ENCODE measurements at regions not wholly inside any gene's neighbourhood (a gene's known extent, or its start where the extent isn't known, plus 50 kb on each side); places are given as distances from the start of the nearest gene placed in this dataset.

- TF ChIP-seq, protein P1, sequence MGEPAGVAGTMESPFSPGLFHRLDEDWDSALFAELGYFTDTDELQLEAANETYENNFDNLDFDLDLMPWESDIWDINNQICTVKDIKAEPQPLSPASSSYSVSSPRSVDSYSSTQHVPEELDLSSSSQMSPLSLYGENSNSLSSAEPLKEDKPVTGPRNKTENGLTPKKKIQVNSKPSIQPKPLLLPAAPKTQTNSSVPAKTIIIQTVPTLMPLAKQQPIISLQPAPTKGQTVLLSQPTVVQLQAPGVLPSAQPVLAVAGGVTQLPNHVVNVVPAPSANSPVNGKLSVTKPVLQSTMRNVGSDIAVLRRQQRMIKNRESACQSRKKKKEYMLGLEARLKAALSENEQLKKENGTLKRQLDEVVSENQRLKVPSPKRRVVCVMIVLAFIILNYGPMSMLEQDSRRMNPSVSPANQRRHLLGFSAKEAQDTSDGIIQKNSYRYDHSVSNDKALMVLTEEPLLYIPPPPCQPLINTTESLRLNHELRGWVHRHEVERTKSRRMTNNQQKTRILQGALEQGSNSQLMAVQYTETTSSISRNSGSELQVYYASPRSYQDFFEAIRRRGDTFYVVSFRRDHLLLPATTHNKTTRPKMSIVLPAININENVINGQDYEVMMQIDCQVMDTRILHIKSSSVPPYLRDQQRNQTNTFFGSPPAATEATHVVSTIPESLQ (CRISPR knock-in tag; IDR thresholded peaks at IDR 0.05): no peak
- no peak for TF ChIP-seq CTCF (IDR thresholded peaks at IDR 0.05)
- no peak for TF ChIP-seq SP1 (CRISPR knock-in tag; conservative IDR thresholded peaks at IDR 0.05)
- TF ChIP-seq FOXK1 (CRISPR knock-in tag; IDR thresholded peaks at IDR 0.05): no peak
Observed at GRCh38 chr6:115690854-115691253, 369.8 kb downstream of the FRK start.
